GM21619 (cell line): ENCODE measurements at regions not wholly inside any gene's neighbourhood (a gene's known extent, or its start where the extent isn't known, plus 50 kb on each side); places are given as distances from the start of the nearest gene placed in this dataset.
"Not testable (repeated sequence)": the region's sequence is repeated elsewhere in the genome, so short reads cannot be mapped to it uniquely, and the experiment has no call there.

Source experiments
- ATAC-seq: cut with Tn5 transposase; IDR thresholded peaks from one replicate; pipeline ENCODE4 v1.9.1; 2021; ENCODE audit not compliant: unreplicated experiment

GRCh38 chr9:100794738-100795269, 216.9 kb downstream of the CAVIN4 start:
- no peak for ATAC-seq

DNA sequence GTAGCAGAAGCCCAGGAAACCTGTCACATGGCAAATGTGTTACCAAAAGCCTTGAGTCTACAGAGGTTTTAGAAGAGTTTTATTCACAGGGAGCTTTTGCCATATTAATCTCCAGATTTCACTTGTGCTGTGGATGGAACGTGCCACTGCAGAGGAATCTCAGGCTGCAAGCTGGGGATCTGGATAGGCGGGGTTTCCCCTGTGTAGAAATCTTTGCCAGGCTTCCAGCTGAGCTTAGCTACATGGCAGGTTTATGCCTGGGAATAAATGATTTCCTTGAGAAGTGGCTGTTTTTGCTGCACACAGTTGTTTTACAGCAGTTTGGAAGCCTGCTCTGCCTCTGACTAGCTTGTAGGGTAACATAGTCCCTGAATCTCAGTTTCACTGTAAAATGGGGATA, 224.6 kb upstream of the PLPPR1 start:
- ATAC-seq, result no peak

- ATAC-seq, result no peak
Observed at GRCh38 chr9:100811643-100812042, 216.9 kb upstream of the PLPPR1 start.

GRCh38 chr9:100813871-100814270, 214.7 kb upstream of the PLPPR1 start:
- no peak for ATAC-seq

DNA sequence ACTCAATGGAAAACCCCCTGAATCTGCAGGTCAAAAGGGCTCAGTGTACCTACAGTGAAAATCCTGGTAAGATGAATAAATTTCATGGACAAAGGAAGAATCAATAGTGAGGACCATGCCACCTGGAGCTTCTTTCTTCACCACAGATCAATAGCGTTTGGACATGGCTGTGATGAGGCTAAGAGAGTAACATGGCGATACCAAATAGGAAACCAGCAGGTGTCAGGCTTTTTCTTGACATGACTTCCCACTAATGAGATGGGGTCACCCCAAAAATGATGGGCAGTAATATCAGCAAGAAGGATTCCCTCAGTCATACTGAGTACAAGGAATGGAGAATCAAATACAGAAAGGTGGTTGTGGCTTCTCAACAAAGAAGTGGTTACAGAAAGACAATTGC, 208.5 kb upstream of the PLPPR1 start:
- ATAC-seq, result no peak

DNA sequence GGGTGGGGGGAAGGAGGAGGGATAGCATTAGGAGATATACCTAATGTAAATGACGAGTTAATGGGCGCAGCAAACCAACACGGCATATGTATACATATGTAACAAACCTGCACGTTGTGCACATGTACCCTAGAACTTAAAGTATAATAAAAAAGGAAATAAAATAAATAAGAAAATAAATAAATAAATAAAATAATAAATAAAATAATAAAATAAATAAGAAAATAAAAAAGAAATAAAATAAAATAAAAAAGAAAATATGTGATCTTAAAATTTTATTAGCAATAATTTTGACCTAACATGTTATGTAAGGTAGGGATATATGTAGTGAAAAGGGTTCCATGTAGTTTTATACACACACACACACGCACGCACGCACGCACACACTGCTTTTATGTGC, 195.5 kb upstream of the PLPPR1 start:
- ATAC-seq, result not testable (repeated sequence)

DNA sequence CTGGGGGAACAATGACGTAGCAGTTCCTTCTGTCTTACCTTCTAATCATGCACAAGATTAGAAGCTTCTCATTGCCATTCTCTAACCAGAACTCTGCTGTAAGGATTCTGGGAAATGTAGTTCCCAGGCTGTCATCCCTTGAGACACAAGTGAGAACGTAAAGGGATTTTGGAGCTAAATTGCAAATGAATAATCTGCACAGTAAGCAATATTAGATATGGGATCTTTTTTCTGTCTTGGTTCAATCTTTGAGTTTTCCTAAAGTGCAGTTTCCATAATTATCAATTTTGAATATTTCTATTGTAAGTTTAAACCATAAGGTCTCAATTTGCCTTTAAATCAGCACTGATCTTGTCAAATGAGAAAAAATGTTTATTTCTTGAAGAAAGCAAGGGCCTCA, 189.7 kb upstream of the PLPPR1 start:
- no peak for ATAC-seq

GRCh38 chr9:100848726-100849125, 179.8 kb upstream of the PLPPR1 start:
- ATAC-seq, result no peak

DNA sequence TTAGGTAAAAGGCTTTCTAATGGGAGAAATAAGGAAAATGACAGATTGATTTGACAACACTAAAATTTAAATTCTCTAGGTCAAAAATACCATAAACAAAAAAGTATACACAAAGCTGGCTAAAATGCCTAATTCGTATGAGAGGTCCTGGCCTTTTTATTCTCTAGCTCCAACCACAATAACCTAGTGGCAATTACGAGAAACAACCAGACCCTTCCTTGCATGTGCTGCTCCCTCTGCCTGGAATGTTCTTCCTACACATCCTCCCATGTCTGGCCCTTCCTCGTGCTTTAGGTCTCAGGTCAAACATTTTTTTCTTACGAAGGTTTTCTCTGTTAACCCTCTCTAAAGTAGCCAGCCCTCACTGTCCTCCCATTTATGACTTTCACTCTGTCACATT, 176.4 kb upstream of the PLPPR1 start:
- no peak for ATAC-seq

DNA sequence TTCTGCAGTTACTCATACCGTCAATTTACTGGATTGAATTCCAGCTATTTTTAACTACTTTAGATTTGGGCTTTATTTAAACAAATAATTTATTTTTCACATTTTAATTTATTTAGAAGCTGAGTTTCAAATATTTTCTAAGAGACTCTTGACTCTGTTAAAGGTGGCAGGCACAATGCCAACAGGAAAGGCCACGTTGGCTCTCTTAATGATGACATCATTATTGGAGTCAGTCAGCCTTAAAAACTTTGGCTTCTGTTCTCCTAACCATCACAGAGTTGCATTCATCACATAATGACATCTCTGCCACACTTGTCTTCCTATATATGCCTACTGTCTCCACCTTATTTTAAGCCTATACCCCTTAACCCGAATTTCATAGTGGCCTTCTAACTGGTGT, 172.3 kb upstream of the PLPPR1 start:
- no peak for ATAC-seq

DNA sequence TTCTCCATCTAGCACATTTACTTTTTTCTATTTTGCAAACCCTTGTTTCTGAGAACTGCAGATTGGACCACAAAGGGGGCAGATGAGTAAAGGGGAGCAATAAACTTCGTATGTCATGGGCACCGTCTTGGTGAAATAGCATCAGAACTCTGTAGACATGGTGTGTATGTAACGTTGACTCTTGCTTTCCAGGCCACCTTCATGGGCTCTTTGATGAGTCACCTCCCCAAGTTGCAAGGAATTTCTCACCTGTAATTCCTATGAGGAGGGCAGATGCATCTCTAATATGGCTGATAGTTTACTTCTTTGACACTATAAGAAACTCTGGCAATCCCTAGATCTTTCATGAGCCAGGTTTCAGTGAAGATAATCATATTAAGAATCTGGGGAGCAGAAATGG, 163.4 kb upstream of the PLPPR1 start:
- ATAC-seq, result no peak

DNA sequence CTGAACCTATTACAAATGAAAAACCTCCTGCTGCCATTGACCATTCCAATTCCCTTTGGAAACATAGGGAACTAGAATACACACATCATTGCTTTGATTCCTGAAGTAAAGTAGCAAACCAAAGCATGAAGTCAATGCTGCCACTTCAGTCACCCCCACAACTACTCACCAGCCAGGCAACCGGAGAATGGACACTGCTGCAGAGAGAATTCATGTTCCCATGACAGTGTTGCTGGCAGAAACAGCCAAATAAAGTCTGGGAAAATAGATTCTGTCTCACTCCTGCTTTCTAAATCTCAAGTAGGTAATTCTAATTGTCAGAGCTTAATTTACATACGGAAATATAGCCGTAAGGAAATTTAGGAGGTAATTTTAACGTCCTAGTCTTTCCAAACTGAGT, 162.9 kb upstream of the PLPPR1 start:
- no peak for ATAC-seq

GRCh38 chr9:100869326-100869725, 159.2 kb upstream of the PLPPR1 start:
- no peak for ATAC-seq

DNA sequence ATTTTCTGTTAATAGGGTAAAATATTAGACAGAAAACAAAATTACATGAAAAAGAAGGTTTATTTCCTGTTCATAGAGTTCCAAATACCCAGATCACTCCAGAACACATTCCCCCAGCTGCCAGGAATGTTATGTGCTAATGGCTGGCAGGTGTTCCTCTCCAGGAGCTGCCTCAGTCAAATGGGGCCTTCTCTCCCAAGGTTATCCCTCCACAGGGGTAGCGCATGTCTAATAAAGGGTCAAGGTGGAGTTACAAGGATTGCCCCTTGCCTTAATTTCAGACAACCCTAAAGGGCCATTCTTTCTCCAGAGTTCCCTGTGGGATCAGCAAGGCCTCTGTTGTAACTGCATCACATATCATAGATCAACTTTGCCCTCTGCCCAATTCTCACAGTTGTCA, 148.6 kb upstream of the PLPPR1 start:
- ATAC-seq, result no peak

DNA sequence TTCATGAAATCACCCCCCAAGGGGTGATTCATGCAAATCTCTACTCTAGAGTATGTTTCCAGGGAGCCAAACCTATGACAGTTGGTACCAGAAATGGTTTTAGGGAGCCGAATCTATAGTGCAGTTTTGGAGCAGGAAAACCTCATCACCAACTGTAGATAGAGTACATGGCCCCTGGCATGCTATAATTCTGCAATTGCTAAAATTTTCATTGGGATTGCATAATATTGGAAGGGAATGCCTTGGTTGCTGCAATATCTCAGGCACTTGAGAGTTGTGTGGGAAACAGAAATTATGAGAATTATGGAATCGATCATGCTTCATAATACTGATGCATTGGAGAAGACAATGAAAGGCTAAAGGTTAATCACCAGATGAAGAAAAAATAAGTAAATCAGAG, 148.2 kb upstream of the PLPPR1 start:
- no peak for ATAC-seq

DNA sequence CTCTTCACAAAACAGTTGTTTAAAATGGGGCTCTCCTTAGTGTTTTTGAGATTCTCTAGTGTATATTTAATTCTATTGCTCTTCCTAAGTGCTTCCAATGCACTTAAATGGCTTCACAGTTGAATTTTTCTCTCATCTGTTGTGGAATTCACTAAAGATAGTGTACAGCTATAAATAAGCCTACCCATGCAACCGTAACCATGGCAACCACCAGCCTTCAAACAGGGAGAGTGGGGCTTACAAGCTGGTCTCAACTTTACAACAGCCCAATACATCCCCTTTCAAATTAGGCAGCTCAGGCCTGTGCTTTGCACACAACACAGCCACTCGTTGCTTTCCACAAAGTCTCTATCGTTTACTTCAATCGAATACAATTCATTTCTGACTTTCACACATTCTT, 144.0 kb upstream of the PLPPR1 start:
- no peak for ATAC-seq

DNA sequence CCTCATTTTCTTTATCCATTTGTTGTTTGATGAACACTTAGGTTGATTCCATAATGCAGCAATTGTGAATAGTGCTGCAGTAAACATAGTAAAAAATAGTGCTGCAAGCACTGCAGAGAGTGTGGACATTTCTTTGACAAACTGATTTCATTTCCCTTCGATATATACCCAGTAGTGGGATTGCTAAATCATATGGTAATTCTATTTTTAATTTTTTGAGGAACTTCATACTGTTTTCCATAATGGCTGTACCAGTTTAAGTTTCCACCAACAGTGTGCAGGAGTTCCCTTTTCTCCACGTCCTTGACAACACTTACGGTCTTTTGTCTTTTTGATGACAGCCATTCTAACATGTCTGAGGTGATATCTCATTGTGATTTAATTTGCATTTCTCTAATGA, 138.2 kb upstream of the PLPPR1 start:
- ATAC-seq, result no peak

DNA sequence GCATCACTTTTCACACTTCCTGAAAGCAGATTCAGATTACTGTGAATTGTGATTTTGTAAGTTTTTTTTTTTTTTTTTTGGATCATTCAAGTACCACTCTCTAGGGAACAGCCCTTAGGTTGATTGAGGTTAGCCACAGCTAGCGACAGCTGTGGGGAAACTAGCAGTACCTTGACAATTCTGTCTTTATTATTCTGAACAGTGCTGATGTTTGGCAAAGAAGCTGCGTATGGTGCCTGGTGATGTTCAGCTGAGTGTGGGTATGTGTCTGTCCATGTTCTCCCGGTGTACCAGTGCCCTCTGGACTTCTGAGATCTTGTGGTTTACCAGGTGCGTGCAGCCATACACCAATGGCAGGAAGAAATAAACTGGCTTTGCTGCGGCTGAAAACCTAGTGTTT, 117.3 kb upstream of the PLPPR1 start:
- ATAC-seq, result no peak

- ATAC-seq, result no peak
Observed at GRCh38 chr9:100913257-100913656, 115.3 kb upstream of the PLPPR1 start.

DNA sequence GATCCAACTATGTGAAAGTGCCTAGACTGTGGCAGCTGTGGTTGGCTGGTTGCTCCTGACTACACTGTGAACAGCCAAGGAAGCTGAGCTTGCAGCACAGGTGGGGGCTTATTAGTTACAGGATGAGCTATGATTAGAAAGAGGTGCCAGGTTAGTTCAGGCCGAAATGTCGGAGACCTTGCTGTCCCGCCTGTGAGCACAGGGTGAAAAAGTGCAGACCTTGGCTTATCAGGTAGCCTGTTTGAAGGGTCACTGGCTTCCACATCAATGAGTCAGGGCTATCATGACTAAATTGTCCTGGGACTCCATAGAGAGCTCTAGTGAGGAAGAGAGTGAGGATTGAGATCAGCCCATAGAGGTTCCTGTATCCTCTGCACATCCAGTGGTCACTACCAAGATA, 114.3 kb upstream of the PLPPR1 start:
- ATAC-seq, result no peak

GRCh38 chr9:100919506-100919905, 109.0 kb upstream of the PLPPR1 start:
- ATAC-seq, result no peak

DNA sequence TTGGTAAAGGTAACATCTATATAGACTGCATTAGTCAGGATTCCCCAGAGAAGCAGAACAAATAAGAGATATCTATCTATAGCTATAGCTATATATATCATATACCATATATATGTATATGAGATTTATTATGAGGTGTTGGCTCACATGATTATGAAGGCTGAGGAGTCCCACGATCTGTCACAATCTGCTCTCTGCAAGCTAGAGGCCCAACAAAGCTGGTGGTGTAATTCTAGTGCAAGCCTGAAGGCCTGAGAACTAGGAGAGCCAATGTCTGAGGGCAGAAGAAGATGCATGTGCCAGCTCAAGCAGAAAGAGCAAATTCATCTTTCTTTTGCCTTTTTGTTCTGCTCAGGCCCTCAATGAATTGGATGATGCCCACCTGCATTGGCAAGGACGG, 102.2 kb upstream of the PLPPR1 start:
- no peak for ATAC-seq

- ATAC-seq, result no peak
Observed at GRCh38 chr9:100927763-100928162, 100.8 kb upstream of the PLPPR1 start.

DNA sequence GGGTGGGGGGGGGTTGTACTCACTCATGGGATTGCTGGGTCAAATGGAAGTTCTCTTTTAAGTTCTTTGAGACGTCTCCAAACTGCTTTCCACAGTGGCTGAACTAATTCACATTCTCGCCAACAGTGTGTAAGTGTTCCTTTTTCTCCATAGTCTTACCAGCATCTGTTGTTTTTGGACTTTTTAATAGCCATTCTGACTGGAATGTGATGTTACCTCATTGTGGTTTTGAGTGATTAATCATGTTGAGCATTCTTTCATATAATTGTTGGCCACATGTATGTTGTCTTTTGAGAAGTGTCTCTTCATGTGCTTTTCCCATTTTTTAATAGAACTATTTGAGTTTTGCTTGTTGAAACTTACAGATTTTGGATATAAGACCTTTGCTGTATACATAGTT, 94.9 kb upstream of the PLPPR1 start:
- no peak for ATAC-seq
